GM12892 (cell line): ENCODE measurements at regions not wholly inside any gene's neighbourhood (a gene's known extent, or its start where the extent isn't known, plus 50 kb on each side); places are given as distances from the start of the nearest gene placed in this dataset.

Experiments used
- DNase-seq: peaks from one replicate; pipeline ENCODE4 v3.0.0; 2011; ENCODE audit not compliant: insufficient read length
- FAIRE-seq: peaks from 2 replicates; lab custom pipeline; 2011; peaks lifted over from hg19 to GRCh38; lab: Jason Lieb, UNC
- POLR2A ChIP-seq: IDR thresholded peaks from 2 replicates; pipeline ENCODE4 v1.6.1; 2011; ENCODE audit warnings: low read depth, low read length, control low read depth
- POLR2AphosphoS5 ChIP-seq: IDR thresholded peaks from 2 replicates; pipeline ENCODE4 v1.6.1; 2011; ENCODE audit warnings: low read depth, low read length, control low read depth
- TAF1 ChIP-seq: IDR thresholded peaks from 2 replicates; pipeline ENCODE4 v1.6.1; 2011; ENCODE audit warnings: low read depth, mild to moderate bottlenecking, control low read depth, low read length, borderline replicate concordance

- DNase-seq (no peak), FAIRE-seq (no peak)
- no peak for TF ChIP-seq POLR2AphosphoS5
- no peak for TF ChIP-seq TAF1
- TF ChIP-seq POLR2A = no peak
Observed at GRCh38 chr9:73806876-73807275, 655.2 kb downstream of the ANXA1 start.

GRCh38 chr9:73807952-73808351 lies 656.3 kb downstream of the ANXA1 start:
- no peak for TF ChIP-seq POLR2AphosphoS5
- TF ChIP-seq POLR2A = no peak
- no peak for TF ChIP-seq TAF1
- FAIRE-seq (no peak), DNase-seq (no peak)

- FAIRE-seq = no peak
- DNase-seq = no peak
- no peak for TF ChIP-seq POLR2A
- no peak for TF ChIP-seq POLR2AphosphoS5
- TF ChIP-seq TAF1 = no peak
Observed at GRCh38 chr9:73810585-73811215, 659.0 kb downstream of the ANXA1 start.

- FAIRE-seq (no peak), DNase-seq (no peak)
- no peak for TF ChIP-seq POLR2A
- TF ChIP-seq TAF1 = no peak
- no peak for TF ChIP-seq POLR2AphosphoS5
Observed at GRCh38 chr9:73813546-73813945, 661.9 kb downstream of the ANXA1 start.

GRCh38 chr9:73816905-73817304 lies 665.2 kb downstream of the ANXA1 start:
- FAIRE-seq (no peak), DNase-seq (no peak)
- TF ChIP-seq POLR2A = no peak
- no peak for TF ChIP-seq POLR2AphosphoS5
- no peak for TF ChIP-seq TAF1

GRCh38 chr9:73824671-73825070 lies 672.5 kb upstream of the RORB start:
- no peak for DNase-seq
- FAIRE-seq = no peak
- TF ChIP-seq TAF1 = no peak

- DNase-seq (no peak), FAIRE-seq (no peak)
- TF ChIP-seq POLR2A (no peak), POLR2AphosphoS5 (no peak), TAF1 (no peak)
Observed at GRCh38 chr9:73838871-73839270, 658.3 kb upstream of the RORB start.

- FAIRE-seq = no peak
Observed at GRCh38 chr9:73839471-73839870, 657.7 kb upstream of the RORB start.

GRCh38 chr9:73841018-73841417 lies 656.1 kb upstream of the RORB start:
- TF ChIP-seq POLR2A (no peak), TAF1 (no peak), POLR2AphosphoS5 (no peak)
- DNase-seq (no peak), FAIRE-seq (no peak)

More at GRCh38 chr9:73839471-73839870, 657.7 kb upstream of the RORB start:
- DNase-seq = no peak
- TF ChIP-seq POLR2AphosphoS5 (no peak), POLR2A (no peak), TAF1 (no peak)

- DNase-seq (no peak), FAIRE-seq (no peak)
- no peak for TF ChIP-seq POLR2A
- TF ChIP-seq POLR2AphosphoS5 = no peak
- no peak for TF ChIP-seq TAF1
Observed at GRCh38 chr9:73844135-73844534, 653.0 kb upstream of the RORB start.

GRCh38 chr9:73845539-73845938 lies 651.6 kb upstream of the RORB start:
- FAIRE-seq = no peak
- no peak for DNase-seq
- no peak for TF ChIP-seq POLR2A
- TF ChIP-seq POLR2AphosphoS5 = no peak

- DNase-seq = no peak
- FAIRE-seq = no peak
Observed at GRCh38 chr9:73845954-73846690, 651.0 kb upstream of the RORB start.

More at GRCh38 chr9:73845954-73846690, 651.0 kb upstream of the RORB start:
- no peak for TF ChIP-seq POLR2AphosphoS5
- no peak for TF ChIP-seq POLR2A
- TF ChIP-seq TAF1 = no peak
